HG03565 (cell line): ENCODE measurements at regions not wholly inside any gene's neighbourhood (a gene's known extent, or its start where the extent isn't known, plus 50 kb on each side); places are given as distances from the start of the nearest gene placed in this dataset.
"Not testable (repeated sequence)": the region's sequence is repeated elsewhere in the genome, so short reads cannot be mapped to it uniquely, and the experiment has no call there.

Experiments
- ATAC-seq: cut with Tn5 transposase; IDR thresholded peaks from one replicate; pipeline ENCODE4 v1.9.1; 2021; ENCODE audit warnings: mild to moderate bottlenecking, moderate library complexity; ENCODE audit not compliant: unreplicated experiment

DNA sequence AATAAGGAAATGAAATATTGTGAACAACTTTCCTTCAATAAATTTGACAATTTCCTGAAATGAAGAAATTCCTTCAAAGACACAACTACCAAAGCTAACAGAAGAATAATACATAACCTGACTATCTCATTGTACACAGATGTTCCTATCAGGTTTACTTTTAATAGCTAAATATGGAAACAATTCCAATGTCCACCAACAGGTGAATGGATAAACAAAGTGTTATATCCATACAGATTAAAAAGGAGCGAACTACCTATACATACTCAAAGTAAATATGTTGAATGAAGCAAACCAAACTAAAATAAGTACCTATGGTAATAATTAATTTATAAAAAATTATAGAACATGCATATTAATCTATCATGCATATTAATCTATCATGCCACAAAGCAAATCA lies 554.9 kb downstream of the PPP4R3C start:
- ATAC-seq, result no peak

- no peak for ATAC-seq
Measured at GRCh38 chrX:26889574-26889973, 573.6 kb downstream of the PPP4R3C start.

DNA sequence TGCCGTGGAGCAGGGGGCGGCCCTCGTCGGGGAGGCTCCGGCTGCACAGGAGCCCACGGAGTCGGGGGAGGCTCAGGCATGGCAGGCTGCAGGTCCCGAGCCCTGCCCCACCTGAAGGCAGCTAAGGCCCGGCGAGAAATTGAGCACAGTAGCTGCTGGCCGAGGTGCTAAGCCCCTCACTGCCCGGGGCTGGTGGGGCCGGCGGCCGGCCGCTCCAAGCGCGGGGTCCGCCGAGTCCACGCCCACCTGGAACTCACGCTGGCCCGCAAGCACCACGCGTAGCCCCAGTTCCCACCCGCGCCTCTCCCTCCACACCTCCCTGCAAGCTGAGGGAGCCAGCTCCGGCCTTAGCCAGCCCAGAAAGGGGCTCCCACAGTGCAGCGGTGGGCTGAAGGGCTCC lies 589.4 kb downstream of the PPP4R3C start:
- no peak for ATAC-seq

DNA sequence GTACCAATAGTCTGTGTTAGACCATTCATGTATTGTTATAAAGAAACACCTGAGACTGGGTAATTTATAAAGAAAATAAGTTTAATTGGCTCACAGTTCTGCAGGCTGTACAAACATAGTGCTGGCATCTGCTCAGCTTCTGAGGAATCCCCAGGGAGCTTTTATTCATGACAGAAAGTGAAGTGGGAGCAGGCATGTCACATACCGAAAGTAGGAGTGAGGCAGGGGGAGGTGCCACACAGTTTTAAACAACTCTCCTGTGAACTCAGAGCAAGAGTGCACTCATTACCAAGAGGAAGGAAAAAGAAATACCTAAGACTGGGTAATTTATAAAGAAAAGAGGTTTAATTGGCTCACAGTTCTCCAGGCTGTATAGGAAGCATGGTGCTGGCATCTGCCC lies 591.2 kb downstream of the PPP4R3C start:
- no peak for ATAC-seq

- no peak for ATAC-seq
Measured at GRCh38 chrX:26851981-26852380, 611.2 kb downstream of the PPP4R3C start.

- no peak for ATAC-seq
Measured at GRCh38 chrX:26848511-26848910, 614.6 kb downstream of the PPP4R3C start.

DNA sequence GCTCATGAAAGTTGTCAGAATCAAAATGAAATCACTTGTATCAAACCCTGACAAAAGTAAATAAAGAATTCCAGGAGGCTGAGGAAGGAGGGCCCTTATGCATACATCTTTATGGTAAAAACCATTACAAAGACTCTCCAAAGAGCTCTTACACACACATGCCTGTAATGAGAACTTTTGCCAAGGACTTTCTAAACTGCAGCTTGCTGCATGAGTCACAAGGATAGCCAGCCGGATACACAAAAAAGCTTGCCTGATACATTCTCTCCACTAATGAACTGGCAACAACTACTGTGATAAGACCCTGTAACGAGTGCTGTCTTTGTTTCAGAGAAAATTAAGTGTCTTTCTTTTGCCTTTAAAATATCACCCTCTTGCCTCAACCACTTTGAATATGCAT lies 618.1 kb downstream of the PPP4R3C start:
- ATAC-seq, result no peak

- ATAC-seq, result no peak
Measured at GRCh38 chrX:26822448-26822847, 606.5 kb downstream of the MAGEB5 start.

- ATAC-seq, result no peak
Measured at GRCh38 chrX:26789751-26790150, 573.8 kb downstream of the MAGEB5 start.

GRCh38 chrX:26788402-26788998 lies 572.5 kb downstream of the MAGEB5 start:
- no peak for ATAC-seq

- peak; percentile 56 for ATAC-seq
Measured at GRCh38 chrX:26783512-26784225, 567.7 kb downstream of the MAGEB5 start.

DNA sequence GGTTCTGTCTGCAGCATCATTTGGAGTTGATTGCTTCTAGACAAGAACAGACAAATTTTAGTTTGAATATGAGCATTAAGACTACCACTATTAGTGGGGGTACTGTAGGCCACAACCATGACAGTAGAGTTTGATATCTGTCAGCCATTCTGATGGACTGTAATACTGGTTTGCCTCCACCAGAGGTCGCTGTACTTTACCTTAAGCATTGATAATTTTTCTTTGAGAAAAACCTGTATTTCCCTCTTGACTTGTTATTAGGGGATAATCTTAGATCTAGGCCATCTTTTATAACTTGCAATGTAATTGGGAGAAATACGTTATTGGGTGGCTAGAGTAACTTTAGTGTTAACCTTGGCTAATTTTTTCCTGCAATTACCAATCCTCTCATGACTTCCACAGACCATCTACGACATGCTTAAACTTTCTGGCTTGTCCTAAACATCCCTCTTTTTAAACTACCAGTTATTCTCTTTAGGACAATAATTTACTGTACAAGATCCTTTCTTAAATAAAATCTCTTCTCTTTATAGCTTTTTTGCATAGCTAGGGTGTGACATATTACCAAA lies 562.4 kb downstream of the MAGEB5 start:
- ATAC-seq, result no peak

- ATAC-seq, result no peak
Measured at GRCh38 chrX:26762253-26762652, 546.3 kb downstream of the MAGEB5 start.

DNA sequence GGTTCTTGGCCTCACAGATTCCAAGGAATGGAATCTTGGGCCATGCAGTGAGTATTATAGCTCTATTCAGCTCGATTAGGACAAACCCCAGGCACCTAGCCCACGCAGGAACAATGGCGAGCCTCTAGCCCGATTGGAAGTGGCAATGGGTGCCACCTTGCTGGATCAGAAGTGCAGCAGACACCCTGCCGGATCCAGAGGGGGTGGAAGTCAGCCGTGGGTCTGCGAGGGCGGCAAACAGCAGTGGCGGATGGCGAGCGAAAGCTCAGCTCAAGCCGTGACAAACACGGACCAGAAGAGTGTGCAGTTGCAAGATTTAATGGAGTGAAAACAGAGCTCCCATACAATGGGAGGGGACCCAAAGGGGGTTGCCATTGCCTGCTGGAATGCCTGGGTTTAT lies 539.8 kb downstream of the MAGEB5 start:
- not testable (repeated sequence) for ATAC-seq

GRCh38 chrX:26747877-26748276 lies 531.9 kb downstream of the MAGEB5 start:
- ATAC-seq, result no peak

- no peak for ATAC-seq
Measured at GRCh38 chrX:26722666-26723428, 506.9 kb downstream of the MAGEB5 start.

GRCh38 chrX:26672571-26672970 lies 456.6 kb downstream of the MAGEB5 start:
- no peak for ATAC-seq

DNA sequence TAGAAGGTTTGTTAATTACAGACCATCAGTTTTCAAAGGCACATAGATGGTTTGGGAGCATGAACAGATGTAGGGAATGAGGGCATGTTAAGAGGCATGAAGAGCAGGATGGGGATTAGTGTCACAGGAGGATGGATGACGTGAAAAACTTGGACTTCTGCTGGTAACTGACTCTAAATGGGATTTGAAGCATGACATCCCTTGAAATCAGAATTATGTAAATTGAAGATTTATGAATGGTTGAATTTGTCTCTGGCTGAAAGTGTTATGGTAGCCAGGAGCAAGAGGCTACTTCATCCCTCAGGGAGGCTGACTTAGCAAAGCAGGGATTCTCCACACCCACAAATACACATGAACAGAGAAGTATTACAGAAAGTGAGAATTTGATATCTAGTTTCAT lies 454.6 kb downstream of the MAGEB5 start:
- ATAC-seq, result no peak

DNA sequence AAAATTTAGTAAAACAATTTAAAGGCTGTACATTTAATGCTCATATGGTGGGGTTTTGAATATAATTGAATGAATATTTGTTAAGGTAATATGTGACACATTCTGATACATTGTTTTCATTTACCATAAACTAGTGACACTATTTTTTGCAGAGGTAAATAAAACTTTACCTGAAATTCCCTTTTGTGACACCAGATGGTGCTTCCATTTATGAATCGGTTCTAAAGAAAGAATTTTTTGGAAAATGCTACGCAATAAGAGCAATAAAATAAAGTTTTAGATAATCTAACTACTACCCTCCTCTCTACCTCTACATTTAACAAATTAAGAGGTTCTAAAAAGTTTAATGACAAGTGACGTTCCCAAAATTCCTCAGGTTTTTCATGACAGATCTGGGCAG lies 448.9 kb downstream of the MAGEB5 start:
- ATAC-seq, result no peak

- ATAC-seq, result no peak
Measured at GRCh38 chrX:26653050-26653449, 437.1 kb downstream of the MAGEB5 start.

GRCh38 chrX:26651755-26652154 lies 435.8 kb downstream of the MAGEB5 start:
- ATAC-seq, result no peak

- no peak for ATAC-seq
Measured at GRCh38 chrX:26649534-26649933, 433.6 kb downstream of the MAGEB5 start.
